ENCODE measurements at regions not wholly inside any gene's neighbourhood (a gene's known extent, or its start where the extent isn't known, plus 50 kb on each side); places are given as distances from the start of the nearest gene placed in this dataset.

- Histone ChIP-seq H3K4me2 (ENCODE audit: low read depth, low read length) (no peak overlapping the region), H4K5ac (ENCODE audit: low read depth, low read length) (no peak overlapping the region), H3K36me3 (ENCODE audit: control insufficient read depth, insufficient read depth, low read length) (no peaks in the 10 kb centered on the region), H3K4me3 (ENCODE audit: insufficient read depth, low read depth, low read length) (no peak overlapping the region), H3K9me1 (ENCODE audit: insufficient read depth, low read length) (no peaks in the 10 kb centered on the region), H3K27ac (ENCODE audit: insufficient read depth, low read length) (no peak overlapping the region), H4K8ac (ENCODE audit: low read depth in 2 of 2, low read length in 2 of 2) (no peak overlapping the region), H2AK9ac (replicated peaks; ENCODE audit: low read depth, low read length, poor library complexity) (no peak overlapping the region), H4K91ac (ENCODE audit: insufficient read depth, low read depth, low read length) (no peak overlapping the region), H2AK5ac (ENCODE audit: low read depth, low read length) (no peak overlapping the region), H3K23ac (ENCODE audit: low read depth, low read length) (no peak overlapping the region), H3K27me3 (ENCODE audit: control insufficient read depth, insufficient read depth, low read length) (no peaks in the 10 kb centered on the region), H3K9me3 (ENCODE audit: control insufficient read depth, insufficient read depth, low read length) (peaks cover 16% of the 10 kb centered on the region), H2BK20ac (ENCODE audit: low read depth, low read length) (no peak overlapping the region), H4K20me1 (ENCODE audit: insufficient read depth, low read length) (no peaks in the 10 kb centered on the region), H2BK5ac (ENCODE audit: low read depth, low read length, poor library complexity, severe bottlenecking) (no peak overlapping the region), H3K18ac (ENCODE audit: low read depth, low read length) (no peak overlapping the region), H3K79me1 (ENCODE audit: low read depth in 1 of 2, low read length in 2 of 2) (no peaks in the 10 kb centered on the region), H2AFZ (replicated peaks; ENCODE audit: low read length, poor library complexity) (no peak overlapping the region), H3K4ac (ENCODE audit: low read depth, low read length) (no peak overlapping the region), H2BK15ac (ENCODE audit: low read depth, low read length) (no peak overlapping the region), H3K9ac (ENCODE audit: low read depth, low read length) (no peak overlapping the region), H2BK120ac (ENCODE audit: low read depth, low read length) (no peak overlapping the region), H3K4me1 (ENCODE audit: control insufficient read depth, insufficient read depth, low read length) (no peaks in the 10 kb centered on the region), H3K56ac (ENCODE audit: extremely low read depth, insufficient read depth, low read length) (no peak overlapping the region), H3K14ac (replicated peaks; ENCODE audit: low read depth, low read length) (no peak overlapping the region)
- no peak for DNase-seq
- TF ChIP-seq SMC3 (IDR thresholded peaks at IDR 0.05; ENCODE audit: low read depth, low read length), result no peak
- TF ChIP-seq ELK1 (IDR thresholded peaks at IDR 0.05; ENCODE audit: borderline replicate concordance, low read depth, low read length), result no peak
- TF ChIP-seq RCOR1 (IDR thresholded peaks at IDR 0.05; ENCODE audit: insufficient replicate concordance, low read length), result no peak
- TF ChIP-seq POLR2A (IDR thresholded peaks at IDR 0.05; ENCODE audit: low read depth, low read length), result no peak
- no peak for TF ChIP-seq RFX5 (IDR thresholded peaks at IDR 0.05; ENCODE audit: low read depth, low read length)
- no TSS peak for BruUV-seq (replicated peaks)
- intact Hi-C loops (cut with micrococcal nuclease) (no loop called here), in situ Hi-C loops (cut with MboI; ENCODE audit: low sequenced_read_pairs) (no loop called here), dilution Hi-C loops (cut with HindIII; ENCODE audit: low sequenced_read_pairs, unreplicated experiment) (no loop called here)
- WGBS, 2 experiments (ENCODE audit: extremely low coverage in 2 of 2, insufficient read length in 1 of 2), result no CpG with 5 or more reads among the region's 7 CpGs
- ChIA-PET CTCF (no interaction called here), POLR2A (ENCODE audit: unreplicated experiment) (no interaction called here)
- ATAC-seq (ENCODE audit: low read depth), result no peak
Observed at GRCh38 chr10:111472445-111472844, 395.6 kb downstream of the ADRA2A start.
